Astrocyte of the cerebellum (primary cell): ENCODE measurements at regions not wholly inside any gene's neighbourhood (a gene's known extent, or its start where the extent isn't known, plus 50 kb on each side); places are given as distances from the start of the nearest gene placed in this dataset.
A peak's percentile ranks its signal among the peaks of the same experiment; 100 is the strongest.

Experiments
- DNase-seq: peaks from one replicate; pipeline ENCODE4 v3.0.0-alpha.2; 2011; ENCODE audit warnings: low read depth
- H3K4me3 ChIP-seq: 2 replicates; pipeline ENCODE4 v1.5.1; 2011; ENCODE audit warnings: mild to moderate bottlenecking, low read depth, low read length, moderate library complexity
- CTCF ChIP-seq: IDR thresholded peaks from 2 replicates; pipeline ENCODE4 v1.5.1; 2012; ENCODE audit warnings: low read length, low read depth, moderate library complexity, mild to moderate bottlenecking; ENCODE audit errors: missing control alignments
- in situ Hi-C: cut with HindIII; loops from 2 replicates; pipeline ENCODE4 v1.10.0; 2017; ENCODE audit warnings: low sequenced_read_pairs

- DNase-seq: no peak
- no peak for TF ChIP-seq CTCF
- in situ Hi-C loops: no loop called here
- no peak overlapping the region for H3K4me3 ChIP-seq
Observed at GRCh38 chr2:37820471-37820986, 104.6 kb upstream of the RMDN2 start.

GRCh38 chr2:37825586-37825985 is 99.5 kb upstream of the RMDN2 start:
- H3K4me3 ChIP-seq: no peak overlapping the region
- TF ChIP-seq CTCF: no peak
- DNase-seq: no peak
- in situ Hi-C loops: no loop called here

- in situ Hi-C loops: no loop called here
- no peak overlapping the region for H3K4me3 ChIP-seq
- DNase-seq: no peak
- no peak for TF ChIP-seq CTCF
Observed at GRCh38 chr2:37826611-37827010, 98.5 kb upstream of the RMDN2 start.

GRCh38 chr2:37827455-37827854 is 97.6 kb upstream of the RMDN2 start:
- in situ Hi-C loops: no loop called here
- DNase-seq: no peak
- H3K4me3 ChIP-seq: no peak overlapping the region
- no peak for TF ChIP-seq CTCF

GRCh38 chr2:37827911-37828511 is 97.1 kb upstream of the RMDN2 start:
- no peak for TF ChIP-seq CTCF
- in situ Hi-C loops: no loop called here
- DNase-seq: no peak
- H3K4me3 ChIP-seq: no peak overlapping the region

- in situ Hi-C loops: no loop called here
- no peak for TF ChIP-seq CTCF
- peak; percentile 71 for DNase-seq
- H3K4me3 ChIP-seq: no peak overlapping the region
Observed at GRCh38 chr2:37829202-37829601, 95.9 kb upstream of the RMDN2 start.
